Spleen (tissue), 11 donors: ENCODE measurements at regions not wholly inside any gene's neighbourhood (a gene's known extent, or its start where the extent isn't known, plus 50 kb on each side); places are given as distances from the start of the nearest gene placed in this dataset.

Experiments used
- DNase-seq: peaks from one replicate; pipeline ENCODE4 v3.0.0-alpha.2; 2020
- H3K27ac ChIP-seq, 8 donors: fragments of 200-600 bp; sonication (generic) in 7 of 8; 1 replicate in 4 of 8; 2 replicates in 4 of 8; pipeline versions ENCODE4 v1.5.0 to v1.8.0; 2016 to 2021; ENCODE audit warnings: inconsistent platforms in 4 of 8, mild to moderate bottlenecking in 4 of 8, moderate library complexity in 1 of 8
- H3K27me3 ChIP-seq, 7 donors: fragments of 200-600 bp; sonication (generic) in 6 of 7; replicated peaks in 1 of 7; 1 replicate in 4 of 7; 2 replicates in 3 of 7; pipeline versions ENCODE4 v1.5.0 to v1.8.0; 2016 to 2021; ENCODE audit warnings: inconsistent platforms in 3 of 7, mild to moderate bottlenecking in 1 of 7
- H3K36me3 ChIP-seq, 6 donors: fragments of 200-600 bp; sonication (generic) in 5 of 6; 1 replicate in 4 of 6; 2 replicates in 2 of 6; pipeline versions ENCODE4 v1.5.0 to v1.8.0; 2016 to 2021; ENCODE audit warnings: inconsistent platforms in 2 of 6
- H3K4me1 ChIP-seq, 6 donors: fragments of 200-600 bp; sonication (generic) in 5 of 6; 1 replicate in 3 of 6; 2 replicates in 3 of 6; pipeline versions ENCODE4 v1.5.0 to v1.8.0; 2016 to 2021; ENCODE audit warnings: inconsistent platforms in 3 of 6
- H3K4me3 ChIP-seq, 8 donors: fragments of 200-600 bp; sonication (generic) in 7 of 8; 1 replicate in 4 of 8; 2 replicates in 4 of 8; pipeline versions ENCODE4 v1.5.0 to v1.8.0; 2016 to 2021; ENCODE audit warnings: inconsistent platforms in 4 of 8, mild to moderate bottlenecking in 4 of 8, moderate library complexity in 2 of 8
- H3K9me3 ChIP-seq, 8 donors: fragments of 200-600 bp; sonication (generic) in 7 of 8; 1 replicate in 4 of 8; 2 replicates in 4 of 8; pipeline versions ENCODE4 v1.5.0 to v1.8.0; 2016 to 2021; ENCODE audit warnings: inconsistent platforms in 4 of 8
- POLR2A ChIP-seq, 3 donors: fragments of 450-650 bp; IDR thresholded peaks; one replicate each; pipeline ENCODE4 v1.5.1; 2017; ENCODE audit warnings: antibody characterized with exemption in 3 of 3, mild to moderate bottlenecking in 1 of 3
- POLR2AphosphoS5 ChIP-seq, 3 donors: sonication (generic); formaldehyde crosslinking; IDR thresholded peaks; one replicate each; pipeline ENCODE4 v1.5.1; 2017; ENCODE audit warnings: antibody characterized with exemption in 3 of 3
- WGBS, 5 donors: extraction: QIAGEN DNeasy Blood & Tissue Kit in 3 of 5; methylation state at CpG; one replicate each; pipeline versions ENCODE4 v1.1.5 to v1.1.7; 2013 to 2018; 5-methylcytosine and 5-hydroxymethylcytosine counted together
- intact Hi-C: fragments of 100-400 bp; cut with DNase I; formaldehyde crosslinking; loops from one replicate; pipeline ENCODE4 v1.15.0; 2023; ENCODE audit warnings: low total_unique reads
- TF ChIP-seq, protein P1 (sequence below), 11 experiments: fragments of 200-600 bp in 7 of 11; fragments of 450-650 bp in 4 of 11; sonication (generic) in 4 of 11; IDR thresholded peaks in 8 of 11; conservative IDR thresholded peaks in 3 of 11; 1 replicate in 7 of 11; 2 replicates in 4 of 11; pipeline versions ENCODE4 v1.4.0 to v1.8.0; 2016 to 2021; ENCODE audit warnings: antibody characterized with exemption in 11 of 11, inconsistent platforms in 4 of 11, mild to moderate bottlenecking in 1 of 11
- donor health status: healthy with polysubstance abuse.
- donor health status: DM: no; HTN: no; CAD: no; lungs with moderate emphysema.
- donor health status: DM: no; HTN: no; CAD: no.
- donor health status: Bipolar disorder and iron deficiency.
- donor health status: healthy.
- donor health status: DM: no; HTN: no; CAD: no.
- donor health status: DM: yes; HTN: yes; CAD: no.

- Histone ChIP-seq H3K27ac (no peak overlapping the region), H3K9me3 (peaks cover 0 to 26% (median 8%) of the 10 kb centered on the region in 8 donors), H3K27me3 (no peaks in the 10 kb centered on the region), H3K4me1 (no peaks in the 10 kb centered on the region), H3K4me3 (no peak overlapping the region), H3K36me3 (no peaks in the 10 kb centered on the region)
- DNase-seq, result no peak
- intact Hi-C loops, result no loop called here
- TF ChIP-seq, protein P1, sequence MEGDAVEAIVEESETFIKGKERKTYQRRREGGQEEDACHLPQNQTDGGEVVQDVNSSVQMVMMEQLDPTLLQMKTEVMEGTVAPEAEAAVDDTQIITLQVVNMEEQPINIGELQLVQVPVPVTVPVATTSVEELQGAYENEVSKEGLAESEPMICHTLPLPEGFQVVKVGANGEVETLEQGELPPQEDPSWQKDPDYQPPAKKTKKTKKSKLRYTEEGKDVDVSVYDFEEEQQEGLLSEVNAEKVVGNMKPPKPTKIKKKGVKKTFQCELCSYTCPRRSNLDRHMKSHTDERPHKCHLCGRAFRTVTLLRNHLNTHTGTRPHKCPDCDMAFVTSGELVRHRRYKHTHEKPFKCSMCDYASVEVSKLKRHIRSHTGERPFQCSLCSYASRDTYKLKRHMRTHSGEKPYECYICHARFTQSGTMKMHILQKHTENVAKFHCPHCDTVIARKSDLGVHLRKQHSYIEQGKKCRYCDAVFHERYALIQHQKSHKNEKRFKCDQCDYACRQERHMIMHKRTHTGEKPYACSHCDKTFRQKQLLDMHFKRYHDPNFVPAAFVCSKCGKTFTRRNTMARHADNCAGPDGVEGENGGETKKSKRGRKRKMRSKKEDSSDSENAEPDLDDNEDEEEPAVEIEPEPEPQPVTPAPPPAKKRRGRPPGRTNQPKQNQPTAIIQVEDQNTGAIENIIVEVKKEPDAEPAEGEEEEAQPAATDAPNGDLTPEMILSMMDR (IDR thresholded peaks at IDR 0.05 in 8 of 11, conservative IDR thresholded peaks at IDR 0.05 in 3 of 11), result no peak
- TF ChIP-seq POLR2AphosphoS5 (IDR thresholded peaks at IDR 0.05) (no peak), POLR2A (IDR thresholded peaks at IDR 0.05) (no peak)
Observed at GRCh38 chr14:26897196-26897595, 299.4 kb upstream of the NOVA1 start.

GRCh38 chr14:26905229-26905628 is 307.4 kb upstream of the NOVA1 start:
- TF ChIP-seq, protein P1 (IDR thresholded peaks at IDR 0.05 in 8 of 11, conservative IDR thresholded peaks at IDR 0.05 in 3 of 11), result no peak
- TF ChIP-seq POLR2A (IDR thresholded peaks at IDR 0.05) (no peak), POLR2AphosphoS5 (IDR thresholded peaks at IDR 0.05) (no peak)
- Histone ChIP-seq H3K4me3 (no peak overlapping the region), H3K4me1 (no peaks in the 10 kb centered on the region), H3K27me3 (no peaks in the 10 kb centered on the region), H3K9me3 (peaks cover 0 to 11% (median 2%) of the 10 kb centered on the region in 8 donors), H3K36me3 (no peaks in the 10 kb centered on the region), H3K27ac (no peak overlapping the region)
- no peak for DNase-seq
- WGBS, 5 donors, result 72 to 80% (median 74%) methylated on average over 3 of the region's 3 CpGs
- intact Hi-C loops, result no loop called here

- TF ChIP-seq POLR2A (IDR thresholded peaks at IDR 0.05), result no peak
- no peak for TF ChIP-seq POLR2AphosphoS5 (IDR thresholded peaks at IDR 0.05)
- TF ChIP-seq, protein P1 (IDR thresholded peaks at IDR 0.05 in 8 of 11, conservative IDR thresholded peaks at IDR 0.05 in 3 of 11), result no peak
- intact Hi-C loops, result no loop called here
- H3K36me3 ChIP-seq, result no peaks in the 10 kb centered on the region
- H3K9me3 ChIP-seq, result no peaks in the 10 kb centered on the region
- H3K27ac ChIP-seq, result no peak overlapping the region
- no peaks in the 10 kb centered on the region for H3K27me3 ChIP-seq
- no peak for DNase-seq
- no peaks in the 10 kb centered on the region for H3K4me1 ChIP-seq
- H3K4me3 ChIP-seq, result no peak overlapping the region
Observed at GRCh38 chr14:26913786-26914185, 316.0 kb upstream of the NOVA1 start.

DNA sequence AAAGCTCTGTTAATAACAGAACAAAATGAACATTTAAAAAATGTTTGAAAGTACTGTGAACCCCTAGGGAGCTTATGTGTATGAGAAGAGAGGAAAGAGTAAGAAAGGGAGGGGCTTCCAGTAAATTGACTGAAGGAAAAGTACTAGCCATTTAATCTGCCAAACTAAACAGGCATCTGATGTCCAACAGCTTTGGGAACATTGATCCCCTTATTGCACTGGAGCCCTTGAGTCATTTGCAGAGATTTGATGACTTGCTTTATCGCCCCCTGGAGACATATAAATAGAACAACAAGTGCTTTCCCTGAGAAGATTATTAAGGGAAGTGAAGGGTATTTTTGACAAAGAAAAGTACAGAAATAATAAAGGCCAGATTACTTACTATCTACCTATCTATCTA is 319.3 kb upstream of the NOVA1 start:
- Histone ChIP-seq H3K27ac (no peak overlapping the region), H3K9me3 (peaks cover 0 to 4% (median 0%) of the 10 kb centered on the region in 8 donors), H3K4me1 (no peaks in the 10 kb centered on the region), H3K27me3 (no peaks in the 10 kb centered on the region), H3K4me3 (no peak overlapping the region), H3K36me3 (no peaks in the 10 kb centered on the region)
- TF ChIP-seq POLR2AphosphoS5 (IDR thresholded peaks at IDR 0.05) (no peak), POLR2A (IDR thresholded peaks at IDR 0.05) (no peak)
- TF ChIP-seq, protein P1 (IDR thresholded peaks at IDR 0.05 in 8 of 11, conservative IDR thresholded peaks at IDR 0.05 in 3 of 11), result no peak
- intact Hi-C loops, result no loop called here
- WGBS, 5 donors, result 6 to 29% (median 23%) methylated on average over 1 of the region's 1 CpG
- no peak for DNase-seq
